ENCODE measurements at regions not wholly inside any gene's neighbourhood (a gene's known extent, or its start where the extent isn't known, plus 50 kb on each side); places are given as distances from the start of the nearest gene placed in this dataset.

DNA sequence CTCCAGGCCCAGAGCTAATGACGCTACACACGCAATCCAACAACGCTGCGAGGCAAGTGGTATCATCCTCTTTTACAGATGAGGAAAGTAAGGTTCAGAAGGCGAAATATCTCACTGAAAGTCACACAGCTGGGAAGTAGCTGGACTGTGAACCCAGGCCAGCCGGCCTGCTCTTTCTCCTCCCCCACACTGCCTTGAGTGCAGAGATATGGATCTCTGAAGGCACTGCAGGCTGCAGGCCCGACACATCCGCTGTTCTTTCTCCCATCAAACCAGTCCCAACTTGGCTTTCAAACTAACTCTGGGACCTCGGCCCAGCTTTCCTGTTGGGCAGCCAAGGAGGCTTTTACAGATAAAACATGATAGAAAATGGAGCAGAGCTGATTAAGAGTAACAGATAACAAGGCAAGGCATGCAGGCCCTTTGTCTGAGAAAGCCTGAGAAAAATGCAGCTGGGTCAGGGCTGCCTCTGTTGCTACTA, 64.0 kb upstream of the PTPRJ start (continued):
- TF ChIP-seq EZH2phosphoT487 (IDR thresholded peaks at IDR 0.05; ENCODE audit: borderline replicate concordance, low read depth), result no peak
- no peak for TF ChIP-seq SMC3 (IDR thresholded peaks at IDR 0.05; ENCODE audit: low read depth, low read length)
- TF ChIP-seq MEF2A (IDR thresholded peaks at IDR 0.05; ENCODE audit: borderline replicate concordance, low read depth), result no peak
- peak; percentile 51; the same call in 1 of the 2 replicates for TF ChIP-seq RCOR1 (IDR thresholded peaks at IDR 0.05; ENCODE audit: low read length)
- no peak for TF ChIP-seq YY1 (IDR thresholded peaks at IDR 0.05; ENCODE audit: low read depth)
- TF ChIP-seq RFX5 (IDR thresholded peaks at IDR 0.05; ENCODE audit: low read length), result no peak
- TF ChIP-seq TCF12 (IDR thresholded peaks at IDR 0.05), result peak; percentile 85
- TF ChIP-seq, protein P1, sequence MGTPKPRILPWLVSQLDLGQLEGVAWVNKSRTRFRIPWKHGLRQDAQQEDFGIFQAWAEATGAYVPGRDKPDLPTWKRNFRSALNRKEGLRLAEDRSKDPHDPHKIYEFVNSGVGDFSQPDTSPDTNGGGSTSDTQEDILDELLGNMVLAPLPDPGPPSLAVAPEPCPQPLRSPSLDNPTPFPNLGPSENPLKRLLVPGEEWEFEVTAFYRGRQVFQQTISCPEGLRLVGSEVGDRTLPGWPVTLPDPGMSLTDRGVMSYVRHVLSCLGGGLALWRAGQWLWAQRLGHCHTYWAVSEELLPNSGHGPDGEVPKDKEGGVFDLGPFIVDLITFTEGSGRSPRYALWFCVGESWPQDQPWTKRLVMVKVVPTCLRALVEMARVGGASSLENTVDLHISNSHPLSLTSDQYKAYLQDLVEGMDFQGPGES (IDR thresholded peaks at IDR 0.05; ENCODE audit: low read depth, low read length), result no peak
- TF ChIP-seq CHD2 (IDR thresholded peaks at IDR 0.05; ENCODE audit: low read length, partially characterized antibody), result peak; percentile 36
- TF ChIP-seq, protein P2, sequence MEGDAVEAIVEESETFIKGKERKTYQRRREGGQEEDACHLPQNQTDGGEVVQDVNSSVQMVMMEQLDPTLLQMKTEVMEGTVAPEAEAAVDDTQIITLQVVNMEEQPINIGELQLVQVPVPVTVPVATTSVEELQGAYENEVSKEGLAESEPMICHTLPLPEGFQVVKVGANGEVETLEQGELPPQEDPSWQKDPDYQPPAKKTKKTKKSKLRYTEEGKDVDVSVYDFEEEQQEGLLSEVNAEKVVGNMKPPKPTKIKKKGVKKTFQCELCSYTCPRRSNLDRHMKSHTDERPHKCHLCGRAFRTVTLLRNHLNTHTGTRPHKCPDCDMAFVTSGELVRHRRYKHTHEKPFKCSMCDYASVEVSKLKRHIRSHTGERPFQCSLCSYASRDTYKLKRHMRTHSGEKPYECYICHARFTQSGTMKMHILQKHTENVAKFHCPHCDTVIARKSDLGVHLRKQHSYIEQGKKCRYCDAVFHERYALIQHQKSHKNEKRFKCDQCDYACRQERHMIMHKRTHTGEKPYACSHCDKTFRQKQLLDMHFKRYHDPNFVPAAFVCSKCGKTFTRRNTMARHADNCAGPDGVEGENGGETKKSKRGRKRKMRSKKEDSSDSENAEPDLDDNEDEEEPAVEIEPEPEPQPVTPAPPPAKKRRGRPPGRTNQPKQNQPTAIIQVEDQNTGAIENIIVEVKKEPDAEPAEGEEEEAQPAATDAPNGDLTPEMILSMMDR (IDR thresholded peaks at IDR 0.05), result no peak
- no peak for TF ChIP-seq ELF1 (IDR thresholded peaks at IDR 0.05)
- TF ChIP-seq, protein P3, sequence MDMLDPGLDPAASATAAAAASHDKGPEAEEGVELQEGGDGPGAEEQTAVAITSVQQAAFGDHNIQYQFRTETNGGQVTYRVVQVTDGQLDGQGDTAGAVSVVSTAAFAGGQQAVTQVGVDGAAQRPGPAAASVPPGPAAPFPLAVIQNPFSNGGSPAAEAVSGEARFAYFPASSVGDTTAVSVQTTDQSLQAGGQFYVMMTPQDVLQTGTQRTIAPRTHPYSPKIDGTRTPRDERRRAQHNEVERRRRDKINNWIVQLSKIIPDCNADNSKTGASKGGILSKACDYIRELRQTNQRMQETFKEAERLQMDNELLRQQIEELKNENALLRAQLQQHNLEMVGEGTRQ (IDR thresholded peaks at IDR 0.05; ENCODE audit: borderline replicate concordance, low read depth, low read length), result no peak
- TF ChIP-seq FOSL2 (IDR thresholded peaks at IDR 0.05; ENCODE audit: borderline replicate concordance, low read depth), result no peak
- peak; percentile 82 for TF ChIP-seq GATA2 (CRISPR knock-in tag; IDR thresholded peaks at IDR 0.05)
- TF ChIP-seq, protein P4, sequence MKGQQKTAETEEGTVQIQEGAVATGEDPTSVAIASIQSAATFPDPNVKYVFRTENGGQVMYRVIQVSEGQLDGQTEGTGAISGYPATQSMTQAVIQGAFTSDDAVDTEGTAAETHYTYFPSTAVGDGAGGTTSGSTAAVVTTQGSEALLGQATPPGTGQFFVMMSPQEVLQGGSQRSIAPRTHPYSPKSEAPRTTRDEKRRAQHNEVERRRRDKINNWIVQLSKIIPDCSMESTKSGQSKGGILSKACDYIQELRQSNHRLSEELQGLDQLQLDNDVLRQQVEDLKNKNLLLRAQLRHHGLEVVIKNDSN (IDR thresholded peaks at IDR 0.05; ENCODE audit: borderline replicate concordance, low read depth), result no peak

DNA sequence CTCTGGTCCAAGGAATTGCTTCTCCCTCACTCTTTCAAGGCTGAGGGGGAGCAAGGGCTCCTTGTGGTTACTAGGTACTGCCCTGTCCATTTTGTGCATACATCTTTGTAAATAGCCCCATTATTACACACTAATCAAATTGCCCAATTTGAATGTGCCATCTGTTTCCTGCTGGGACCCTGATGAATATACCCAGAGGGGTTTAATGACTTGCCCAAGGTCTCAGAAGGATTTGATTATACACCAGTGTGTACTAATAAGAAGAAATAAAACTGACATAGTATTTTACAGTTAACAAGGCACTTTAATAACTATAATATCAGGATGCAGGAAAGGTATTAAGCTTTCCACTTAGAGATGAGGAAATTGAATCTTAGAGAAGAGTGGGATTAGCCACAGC, 64.6 kb upstream of the PTPRJ start:
- Histone ChIP-seq H3K36me3 (replicated peaks in 1 of 2; ENCODE audit: control insufficient read depth in 1 of 2, insufficient read depth in 2 of 2, low read length in 1 of 2) (no peaks in the 10 kb centered on the region), H3K27ac (ENCODE audit: low read depth in 2 of 2, low read length in 1 of 2) (peak overlapping the region; percentile 68 to 80; a peak in 3 of 4 replicates), H3K79me2 (ENCODE audit: insufficient read depth) (no peaks in the 10 kb centered on the region), H3K27me3 (ENCODE audit: insufficient read depth) (no peaks in the 10 kb centered on the region), H2AFZ (ENCODE audit: low read depth) (no peak overlapping the region), H3K4me1 (ENCODE audit: control insufficient read depth in 1 of 2, insufficient read depth in 2 of 2, low read depth in 1 of 2, low read length in 1 of 2) (peaks cover 35 to 46% of the 10 kb centered on the region in 2 experiments), H3K4me2 (0 out of 2 replicates have a peak overlapping the region, but pooled peaks have one; percentile 11), H3K9me3 (no peaks in the 10 kb centered on the region), H3K9me2 (no peaks in the 10 kb centered on the region), H4K20me1 (ENCODE audit: insufficient read depth) (no peaks in the 10 kb centered on the region), H3K4me3 (ENCODE audit: low read depth in 2 of 2, low read length in 1 of 2) (no peak overlapping the region), H3K9ac (no peak overlapping the region), H3F3A (replicated peaks; ENCODE audit: insufficient read depth) (peaks cover 35% of the 10 kb centered on the region)
- TF ChIP-seq RCOR1 (IDR thresholded peaks at IDR 0.05; ENCODE audit: low read length) (peak; percentile 46; the same call in 1 of the 2 replicates), TEAD4 (IDR thresholded peaks at IDR 0.05; ENCODE audit: borderline replicate concordance, insufficient read depth) (no peak), MXI1 (IDR thresholded peaks at IDR 0.05; ENCODE audit: low read depth, low read length) (0 out of 2 replicates have a peak, but pooled peaks have one; percentile 21), EP300 (IDR thresholded peaks at IDR 0.05; ENCODE audit: borderline replicate concordance in 1 of 2, low read depth in 1 of 2, low read length in 1 of 2) (peak in 1 of 2 experiments; percentile 81; a peak in 2 of 4 replicates), MEF2A (IDR thresholded peaks at IDR 0.05; ENCODE audit: borderline replicate concordance, low read depth) (no peak)
- TF ChIP-seq, protein P5, sequence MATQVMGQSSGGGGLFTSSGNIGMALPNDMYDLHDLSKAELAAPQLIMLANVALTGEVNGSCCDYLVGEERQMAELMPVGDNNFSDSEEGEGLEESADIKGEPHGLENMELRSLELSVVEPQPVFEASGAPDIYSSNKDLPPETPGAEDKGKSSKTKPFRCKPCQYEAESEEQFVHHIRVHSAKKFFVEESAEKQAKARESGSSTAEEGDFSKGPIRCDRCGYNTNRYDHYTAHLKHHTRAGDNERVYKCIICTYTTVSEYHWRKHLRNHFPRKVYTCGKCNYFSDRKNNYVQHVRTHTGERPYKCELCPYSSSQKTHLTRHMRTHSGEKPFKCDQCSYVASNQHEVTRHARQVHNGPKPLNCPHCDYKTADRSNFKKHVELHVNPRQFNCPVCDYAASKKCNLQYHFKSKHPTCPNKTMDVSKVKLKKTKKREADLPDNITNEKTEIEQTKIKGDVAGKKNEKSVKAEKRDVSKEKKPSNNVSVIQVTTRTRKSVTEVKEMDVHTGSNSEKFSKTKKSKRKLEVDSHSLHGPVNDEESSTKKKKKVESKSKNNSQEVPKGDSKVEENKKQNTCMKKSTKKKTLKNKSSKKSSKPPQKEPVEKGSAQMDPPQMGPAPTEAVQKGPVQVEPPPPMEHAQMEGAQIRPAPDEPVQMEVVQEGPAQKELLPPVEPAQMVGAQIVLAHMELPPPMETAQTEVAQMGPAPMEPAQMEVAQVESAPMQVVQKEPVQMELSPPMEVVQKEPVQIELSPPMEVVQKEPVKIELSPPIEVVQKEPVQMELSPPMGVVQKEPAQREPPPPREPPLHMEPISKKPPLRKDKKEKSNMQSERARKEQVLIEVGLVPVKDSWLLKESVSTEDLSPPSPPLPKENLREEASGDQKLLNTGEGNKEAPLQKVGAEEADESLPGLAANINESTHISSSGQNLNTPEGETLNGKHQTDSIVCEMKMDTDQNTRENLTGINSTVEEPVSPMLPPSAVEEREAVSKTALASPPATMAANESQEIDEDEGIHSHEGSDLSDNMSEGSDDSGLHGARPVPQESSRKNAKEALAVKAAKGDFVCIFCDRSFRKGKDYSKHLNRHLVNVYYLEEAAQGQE (IDR thresholded peaks at IDR 0.05; ENCODE audit: low read depth, low read length), result no peak
- POLR2A ChIA-PET, result no interaction called here
- CTCF ChIA-PET, result interaction anchor here (1.2 to 5.0 kb wide), 4 partner anchors 17 to 195 kb away, joined by 4 to 28 read pairs (median 7); no protein-coding TSS in a partner anchor
- DNase-seq, result peak; percentile 41
